SK-N-SH (cell line): ENCODE measurements at regions not wholly inside any gene's neighbourhood (a gene's known extent, or its start where the extent isn't known, plus 50 kb on each side); places are given as distances from the start of the nearest gene placed in this dataset.

Source experiments
- CTCF ChIA-PET: fragments of 300-600, 350-600 bp; formaldehyde crosslinking; extraction: SDS; loops from one replicate; lab custom pipeline; 2021; lab: Yijun Ruan, JAX
- POLR2A ChIA-PET: fragments of 350-600 bp; sonication (Branson Sonifier 250); formaldehyde crosslinking; extraction: SDS; loops from one replicate; lab custom pipeline; 2020; ENCODE audit warnings: antibody characterized with exemption, inconsistent platforms; lab: Yijun Ruan, JAX
- DNase-seq: peaks from one replicate; pipeline ENCODE4 v3.0.0; 2012
- H2AFZ ChIP-seq: fragments of 200-600 bp; sonication (generic); 2 replicates; pipeline ENCODE4 v1.8.1; 2016; ENCODE audit warnings: antibody characterized with exemption, mild to moderate bottlenecking, low read depth
- H3F3A ChIP-seq: fragments of 200-600 bp; sonication (generic); replicated peaks from 2 replicates; pipeline ENCODE3; 2016; ENCODE audit warnings: antibody characterized with exemption, mild to moderate bottlenecking; ENCODE audit not compliant: insufficient read depth
- H3K27ac ChIP-seq, 2 experiments: fragments of 200-500 bp in 1 of 2; fragments of 200-600 bp in 1 of 2; sonication (Bioruptor generic) in 1 of 2; sonication (generic), shearing (Covaris generic) in 1 of 2; 2 replicates each; pipeline versions ENCODE4 v1.5.1 to v1.6.1; 2014 to 2016; ENCODE audit warnings: low read depth in 2 of 2, inconsistent platforms in 1 of 2, low read length in 1 of 2, mild to moderate bottlenecking in 1 of 2, mixed read lengths in 1 of 2
- H3K27me3 ChIP-seq: fragments of 200-600 bp; sonication (generic), shearing (Covaris generic); 2 replicates; pipeline ENCODE4 v1.6.1; 2016; ENCODE audit warnings: mixed run types; ENCODE audit not compliant: insufficient read depth
- H3K36me3 ChIP-seq, 2 experiments: fragments of 200-500 bp in 1 of 2; fragments of 200-600 bp in 1 of 2; sonication (Bioruptor generic) in 1 of 2; sonication (generic) in 1 of 2; replicated peaks in 1 of 2; 2 replicates each; pipeline versions ENCODE3 to v1.5.1; 2014 to 2016; ENCODE audit warnings: low read length in 1 of 2, mild to moderate bottlenecking in 1 of 2; ENCODE audit not compliant: insufficient read depth in 2 of 2, control insufficient read depth in 1 of 2
- H3K4me1 ChIP-seq, 2 experiments: fragments of 200-500 bp in 1 of 2; fragments of 200-600 bp in 1 of 2; sonication (Bioruptor generic) in 1 of 2; sonication (generic), shearing (Covaris generic) in 1 of 2; 2 replicates each; pipeline versions ENCODE4 v1.5.1 to v1.6.1; 2014 to 2016; ENCODE audit warnings: low read depth in 1 of 2, low read length in 1 of 2, mixed run types in 1 of 2; ENCODE audit not compliant: insufficient read depth in 2 of 2, control insufficient read depth in 1 of 2
- H3K4me2 ChIP-seq: fragments of 200-600 bp; sonication (generic), shearing (Covaris generic); 2 replicates; pipeline ENCODE4 v1.6.1; 2017; ENCODE audit warnings: mixed run types
- H3K4me3 ChIP-seq, 2 experiments: fragments of 200-500 bp in 1 of 2; fragments of 200-600 bp in 1 of 2; sonication (Bioruptor generic) in 1 of 2; sonication (generic), shearing (Covaris generic) in 1 of 2; 2 replicates each; pipeline versions ENCODE4 v1.5.1 to v1.8.1; 2014 to 2016; ENCODE audit warnings: low read depth in 2 of 2, inconsistent platforms in 1 of 2, low read length in 1 of 2, mild to moderate bottlenecking in 1 of 2, mixed read lengths in 1 of 2, moderate library complexity in 1 of 2
- H3K79me2 ChIP-seq: fragments of 200-600 bp; sonication (generic); 2 replicates; pipeline ENCODE4 v1.8.1; 2017; ENCODE audit warnings: mild to moderate bottlenecking; ENCODE audit not compliant: insufficient read depth
- H3K9ac ChIP-seq: fragments of 200-600 bp; sonication (generic); 2 replicates; pipeline ENCODE4 v1.6.1; 2017; ENCODE audit warnings: mixed run types
- H3K9me2 ChIP-seq: fragments of 200-600 bp; sonication (generic); 2 replicates; pipeline ENCODE4 v1.6.1; 2017; ENCODE audit warnings: mixed run types
- H3K9me3 ChIP-seq: fragments of 200-600 bp; sonication (generic); 2 replicates; pipeline ENCODE4 v1.6.1; 2017; ENCODE audit warnings: mixed run types, mild to moderate bottlenecking, moderate library complexity
- H4K20me1 ChIP-seq: fragments of 200-600 bp; sonication (generic); 2 replicates; pipeline ENCODE4 v1.6.1; 2017; ENCODE audit warnings: mild to moderate bottlenecking, mixed run types; ENCODE audit not compliant: insufficient read depth
- CHD2 ChIP-seq: fragments of 150-350 bp; IDR thresholded peaks from 2 replicates; pipeline ENCODE4 v1.6.1; 2018; ENCODE audit warnings: low read length; ENCODE audit not compliant: partially characterized antibody
- CTCF ChIP-seq: fragments of 200-600 bp; sonication (generic); IDR thresholded peaks from 2 replicates; pipeline ENCODE4 v1.6.1; 2017; ENCODE audit warnings: antibody characterized with exemption, mild to moderate bottlenecking, moderate library complexity
- ELF1 ChIP-seq: IDR thresholded peaks from 2 replicates; pipeline ENCODE4 v1.4.0; 2012
- EP300 ChIP-seq, 2 experiments: IDR thresholded peaks; 2 replicates each; pipeline versions ENCODE4 v1.4.0 to v1.6.1; 2012; ENCODE audit warnings: borderline replicate concordance in 1 of 2, low read depth in 1 of 2, low read length in 1 of 2
- EZH2phosphoT487 ChIP-seq: fragments of 200-600 bp; sonication (generic); IDR thresholded peaks from 2 replicates; pipeline ENCODE4 v1.6.1; 2017; ENCODE audit warnings: low read depth, mixed run types, mild to moderate bottlenecking, antibody characterized with exemption, moderate library complexity, borderline replicate concordance
- FOXJ3 ChIP-seq: sonication (generic); formaldehyde crosslinking; IDR thresholded peaks from 2 replicates; pipeline ENCODE4 v1.5.1; 2020; ENCODE audit warnings: mild to moderate bottlenecking, missing genetic modification reagents
- GABPA ChIP-seq: IDR thresholded peaks from 2 replicates; pipeline ENCODE4 v1.4.0; 2012; ENCODE audit warnings: low read depth, mild to moderate bottlenecking
- MAX ChIP-seq: IDR thresholded peaks from 2 replicates; pipeline ENCODE4 v1.4.0; 2012; ENCODE audit warnings: low read depth
- NRF1 ChIP-seq: IDR thresholded peaks from 2 replicates; pipeline ENCODE4 v1.6.1; 2012; ENCODE audit warnings: low read depth, mild to moderate bottlenecking, low read length
- POLR2AphosphoS5 ChIP-seq: IDR thresholded peaks from 2 replicates; pipeline ENCODE4 v1.6.1; 2012; ENCODE audit warnings: low read depth, low read length
- RCOR1 ChIP-seq: fragments of 150-350 bp; IDR thresholded peaks from 2 replicates; pipeline ENCODE4 v1.6.1; 2017; ENCODE audit warnings: antibody characterized with exemption, low read length
- RFX5 ChIP-seq: IDR thresholded peaks from 2 replicates; pipeline ENCODE4 v1.6.1; 2012; ENCODE audit warnings: mild to moderate bottlenecking, improper control_type of control experiment, low read length
- RXRA ChIP-seq: IDR thresholded peaks from 2 replicates; pipeline ENCODE4 v1.4.0; 2012; ENCODE audit warnings: low read depth, mild to moderate bottlenecking, borderline replicate concordance
- SIN3A ChIP-seq: IDR thresholded peaks from 2 replicates; pipeline ENCODE4 v1.6.1; 2012; ENCODE audit warnings: low read depth, mild to moderate bottlenecking, low read length, moderate library complexity, borderline replicate concordance
- TAF1 ChIP-seq: IDR thresholded peaks from 2 replicates; pipeline ENCODE4 v1.6.1; 2012; ENCODE audit warnings: low read depth, mild to moderate bottlenecking, low read length, moderate library complexity, borderline replicate concordance
- TCF12 ChIP-seq: IDR thresholded peaks from 2 replicates; pipeline ENCODE4 v1.4.0; 2012
- USF2 ChIP-seq: fragments of 150-350 bp; IDR thresholded peaks from 2 replicates; pipeline ENCODE4 v1.6.1; 2017; ENCODE audit warnings: antibody characterized with exemption, low read length, low read depth, borderline replicate concordance
- YY1 ChIP-seq: IDR thresholded peaks from 2 replicates; pipeline ENCODE4 v1.4.0; 2012; ENCODE audit warnings: low read depth, mild to moderate bottlenecking
- WGBS: methylation state at CpG from one replicate; pipeline ENCODE4 v1.1.6; 2017; ENCODE audit warnings: low lambda C conversion rate; 5-methylcytosine and 5-hydroxymethylcytosine counted together

GRCh38 chr2:59322870-59323269 lies 1081.7 kb upstream of the FANCL start:
- Histone ChIP-seq H3K4me3 (no peak overlapping the region), H3K27ac (no peak overlapping the region), H4K20me1 (no peaks in the 10 kb centered on the region), H3K79me2 (no peaks in the 10 kb centered on the region), H3K9me3 (no peaks in the 10 kb centered on the region), H2AFZ (no peak overlapping the region), H3K4me1 (no peaks in the 10 kb centered on the region), H3F3A (no peaks in the 10 kb centered on the region), H3K4me2 (no peak overlapping the region), H3K9ac (no peak overlapping the region), H3K27me3 (no peaks in the 10 kb centered on the region), H3K9me2 (0 out of 2 replicates have a peak, but pooled peaks cover 4% of the 10 kb centered on the region), H3K36me3 (no peaks in the 10 kb centered on the region)
- CTCF ChIA-PET = no interaction called here
- DNase-seq = no peak
- WGBS = 26% methylated on average over 2 of the region's 2 CpGs
- TF ChIP-seq RCOR1 (no peak), CTCF (no peak), TAF1 (no peak), USF2 (no peak), ELF1 (no peak), EZH2phosphoT487 (no peak), FOXJ3 (no peak), GABPA (no peak), RFX5 (no peak)
- POLR2A ChIA-PET = no interaction called here

- CTCF ChIA-PET = interaction anchor here (1.0 kb wide), 1 partner anchor 19 kb away, joined by 3 read pairs; no protein-coding TSS in a partner anchor
- 62% methylated on average over 7 of the region's 7 CpGs for WGBS
These were observed 1080.9 kb upstream of the FANCL start for GRCh38 chr2:59322005-59322404.

More at GRCh38 chr2:59322005-59322404, 1080.9 kb upstream of the FANCL start:
- POLR2A ChIA-PET = no interaction called here
- H2AFZ ChIP-seq = no peak overlapping the region
- no peak for TF ChIP-seq TCF12
- no peak for TF ChIP-seq EP300 (IDR thresholded peaks at IDR 0.05; ENCODE audit: borderline replicate concordance in 1 of 2, low read depth in 1 of 2, low read length in 1 of 2)
- TF ChIP-seq MAX = no peak
- no peak for TF ChIP-seq CHD2
- no peak for TF ChIP-seq POLR2AphosphoS5
- no peak for TF ChIP-seq CTCF
- TF ChIP-seq NRF1 = no peak
- no peak for TF ChIP-seq RXRA
- no peak for TF ChIP-seq YY1
- no peak for TF ChIP-seq SIN3A
- no peak overlapping the region for H3K4me2 ChIP-seq
- no peaks in the 10 kb centered on the region for H3K79me2 ChIP-seq
- H3K4me3 ChIP-seq = no peak overlapping the region
- no peaks in the 10 kb centered on the region for H3K4me1 ChIP-seq
- 0 out of 2 replicates have a peak, but pooled peaks cover 4% of the 10 kb centered on the region for H3K9me2 ChIP-seq
- no peak overlapping the region for H3K9ac ChIP-seq
- H4K20me1 ChIP-seq = no peaks in the 10 kb centered on the region
- H3F3A ChIP-seq = no peaks in the 10 kb centered on the region
- no peak overlapping the region for H3K27ac ChIP-seq
- no peak for DNase-seq
- no peaks in the 10 kb centered on the region for H3K9me3 ChIP-seq
- no peaks in the 10 kb centered on the region for H3K27me3 ChIP-seq
- H3K36me3 ChIP-seq = no peaks in the 10 kb centered on the region
